ENCODE measurements at regions not wholly inside any gene's neighbourhood (a gene's known extent, or its start where the extent isn't known, plus 50 kb on each side); places are given as distances from the start of the nearest gene placed in this dataset.

- in situ Hi-C loops (cut with HindIII; ENCODE audit: low pct_ligation_motif_present, low sequenced_read_pairs), result no loop called here
These were observed 239.1 kb downstream of the CPS1 start for GRCh38 chr2:210795506-210795905.

DNA sequence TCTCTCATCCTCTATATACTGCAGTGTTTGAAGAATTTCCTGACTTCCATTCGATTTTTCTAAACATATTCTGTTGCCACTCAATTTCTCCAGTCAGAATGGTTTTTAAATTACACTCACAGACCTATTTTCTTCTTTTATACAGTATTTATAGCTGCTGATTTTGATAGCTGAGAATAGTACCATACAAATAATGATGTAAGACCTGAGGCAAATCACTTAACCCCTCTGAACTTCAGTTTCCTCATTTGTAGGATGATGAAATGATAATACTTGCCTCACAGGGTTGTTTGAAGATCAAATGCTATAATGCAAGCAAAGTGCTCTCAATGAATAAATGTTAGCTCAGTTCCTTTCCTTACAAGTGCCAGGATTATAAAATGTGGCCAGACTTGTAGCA is 241.8 kb downstream of the CPS1 start:
- in situ Hi-C loops (cut with HindIII; ENCODE audit: low pct_ligation_motif_present, low sequenced_read_pairs), result no loop called here
- no peaks in the 10 kb centered on the region for H3K27me3 ChIP-seq (replicated peaks)
- H3K4me3 ChIP-seq (ENCODE audit: low read depth, low read length), result no peak overlapping the region
- H3K27ac ChIP-seq, result no peak overlapping the region
- DNase-seq, result no peak
- no peak for TF ChIP-seq CTCF (IDR thresholded peaks at IDR 0.05; ENCODE audit: low read depth, low read length, missing control alignments)
- H3K36me3 ChIP-seq (replicated peaks), result no peaks in the 10 kb centered on the region

More at GRCh38 chr2:210795506-210795905, 239.1 kb downstream of the CPS1 start:
- Histone ChIP-seq H3K27me3 (replicated peaks) (no peaks in the 10 kb centered on the region), H3K4me3 (ENCODE audit: low read depth, low read length) (no peak overlapping the region), H3K27ac (no peak overlapping the region), H3K36me3 (replicated peaks) (no peaks in the 10 kb centered on the region)
- no peak for TF ChIP-seq CTCF (IDR thresholded peaks at IDR 0.05; ENCODE audit: low read depth, low read length, missing control alignments)
- no peak for DNase-seq

GRCh38 chr2:210814251-210815025 is 258.0 kb downstream of the CPS1 start:
- H3K27me3 ChIP-seq (replicated peaks), result no peaks in the 10 kb centered on the region
- no peaks in the 10 kb centered on the region for H3K36me3 ChIP-seq (replicated peaks)
- in situ Hi-C loops (cut with HindIII; ENCODE audit: low pct_ligation_motif_present, low sequenced_read_pairs), result no loop called here
- no peak for TF ChIP-seq CTCF (IDR thresholded peaks at IDR 0.05; ENCODE audit: low read depth, low read length, missing control alignments)
- H3K27ac ChIP-seq, result no peak overlapping the region
- DNase-seq, result no peak
- no peak overlapping the region for H3K4me3 ChIP-seq (ENCODE audit: low read depth, low read length)

- H3K36me3 ChIP-seq (replicated peaks), result no peaks in the 10 kb centered on the region
These were observed 260.4 kb downstream of the CPS1 start for GRCh38 chr2:210816769-210817168.

GRCh38 chr2:210818473-210818872 is 262.1 kb downstream of the CPS1 start:
- no peaks in the 10 kb centered on the region for H3K27me3 ChIP-seq (replicated peaks)
- no peak overlapping the region for H3K27ac ChIP-seq
- in situ Hi-C loops (cut with HindIII; ENCODE audit: low pct_ligation_motif_present, low sequenced_read_pairs), result no loop called here
- H3K4me3 ChIP-seq (ENCODE audit: low read depth, low read length), result no peak overlapping the region
- no peak for DNase-seq
- no peaks in the 10 kb centered on the region for H3K36me3 ChIP-seq (replicated peaks)
- TF ChIP-seq CTCF (IDR thresholded peaks at IDR 0.05; ENCODE audit: low read depth, low read length, missing control alignments), result no peak

More at GRCh38 chr2:210816769-210817168, 260.4 kb downstream of the CPS1 start:
- Histone ChIP-seq H3K27me3 (replicated peaks) (no peaks in the 10 kb centered on the region), H3K4me3 (ENCODE audit: low read depth, low read length) (no peak overlapping the region), H3K27ac (no peak overlapping the region)
- DNase-seq, result no peak
- TF ChIP-seq CTCF (IDR thresholded peaks at IDR 0.05; ENCODE audit: low read depth, low read length, missing control alignments), result no peak
- in situ Hi-C loops (cut with HindIII; ENCODE audit: low pct_ligation_motif_present, low sequenced_read_pairs), result no loop called here

- H3K27me3 ChIP-seq (replicated peaks), result no peaks in the 10 kb centered on the region
- H3K27ac ChIP-seq, result no peak overlapping the region
- no peak for DNase-seq
- H3K4me3 ChIP-seq (ENCODE audit: low read depth, low read length), result no peak overlapping the region
- no peak for TF ChIP-seq CTCF (IDR thresholded peaks at IDR 0.05; ENCODE audit: low read depth, low read length, missing control alignments)
- in situ Hi-C loops (cut with HindIII; ENCODE audit: low pct_ligation_motif_present, low sequenced_read_pairs), result no loop called here
- H3K36me3 ChIP-seq (replicated peaks), result no peaks in the 10 kb centered on the region
These were observed 277.0 kb downstream of the CPS1 start for GRCh38 chr2:210833403-210833802.
